ENCODE measurements at regions not wholly inside any gene's neighbourhood (a gene's known extent, or its start where the extent isn't known, plus 50 kb on each side); places are given as distances from the start of the nearest gene placed in this dataset.
"Not testable (repeated sequence)": the region's sequence is repeated elsewhere in the genome, so short reads cannot be mapped to it uniquely, and the experiment has no call there.

DNA sequence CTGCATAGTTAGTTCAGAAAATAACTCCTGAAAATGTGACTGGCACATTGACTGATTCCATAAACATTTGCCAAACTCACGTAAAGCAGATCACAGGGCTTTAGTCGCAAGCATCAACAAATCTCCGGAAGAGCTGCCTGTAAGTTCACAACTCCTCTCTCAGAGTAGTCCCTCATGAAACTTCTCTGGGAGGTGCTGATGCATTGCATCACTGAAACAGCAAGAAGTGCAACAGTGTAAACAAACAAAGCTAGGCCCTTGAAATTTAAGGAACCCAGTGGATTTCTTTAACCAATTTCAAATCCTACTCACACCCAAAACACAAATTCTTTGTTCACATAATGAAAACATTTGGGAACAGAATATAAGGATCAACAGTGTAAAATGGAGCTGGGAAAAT, 1691.7 kb upstream of the FLRT2 start:
- DNase-seq (ENCODE audit: low spot score) (no peak), ATAC-seq (no peak)

DNA sequence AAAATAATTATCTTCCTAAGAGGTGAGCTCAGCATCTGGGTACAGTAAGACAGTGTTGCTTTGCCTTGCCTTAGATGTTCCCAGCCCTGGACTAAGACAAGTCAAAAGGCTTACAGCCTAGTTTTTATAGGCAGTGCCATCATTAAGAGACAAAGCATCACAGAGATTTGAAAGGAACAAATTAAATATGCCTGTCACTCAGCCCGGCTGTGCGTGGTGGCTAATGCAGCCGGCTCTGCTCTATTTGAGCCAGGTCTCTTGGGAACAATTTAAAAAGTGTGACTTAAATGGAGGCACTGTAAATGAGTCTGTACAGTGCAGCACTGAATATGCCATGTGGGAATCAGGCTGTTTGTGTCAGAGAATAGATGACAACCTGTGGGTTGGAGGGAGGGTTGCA, 1687.4 kb upstream of the FLRT2 start:
- ATAC-seq: no peak

DNA sequence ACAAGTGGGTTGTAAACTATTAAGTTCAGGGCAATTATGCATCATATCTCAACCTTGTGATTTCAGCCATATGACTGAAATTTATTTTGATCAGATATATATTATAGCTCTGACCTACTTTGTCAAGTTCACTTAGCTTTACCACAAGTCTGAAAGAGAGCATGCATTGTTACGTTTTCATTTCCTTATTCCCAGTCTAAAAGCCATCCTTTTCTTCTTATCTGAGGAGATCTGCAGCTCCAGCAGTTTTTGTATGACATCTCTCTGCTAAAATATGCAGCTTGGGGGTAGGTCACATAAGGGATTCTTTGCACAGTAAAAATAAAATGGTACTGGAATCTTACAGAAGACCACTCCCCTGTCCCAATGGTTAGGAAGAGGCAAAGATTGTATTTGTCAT, 1682.8 kb upstream of the FLRT2 start:
- no peak for ATAC-seq
- no peak for DNase-seq (ENCODE audit: low spot score)

More for the DNA sequence above, 1687.4 kb upstream of the FLRT2 start:
- no peak for DNase-seq (ENCODE audit: low spot score)

DNA sequence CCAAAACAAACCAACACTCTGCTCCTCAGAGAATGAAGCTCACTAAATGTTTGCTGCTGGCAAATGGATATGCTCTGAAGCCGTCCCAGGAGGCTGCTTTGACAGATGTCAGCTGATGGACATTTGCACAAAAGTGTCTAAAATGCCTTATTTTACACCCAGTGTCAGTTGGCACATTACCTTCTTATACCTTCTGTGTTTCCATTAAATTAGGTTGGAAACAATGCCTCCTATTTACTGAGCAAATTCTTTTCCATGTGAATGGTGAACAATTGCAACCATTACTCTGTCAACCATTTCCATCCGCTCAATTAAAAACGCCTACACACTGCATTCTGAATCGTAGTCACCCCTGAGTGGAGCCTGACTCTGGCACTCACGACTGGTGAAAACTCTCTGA, 1679.9 kb upstream of the FLRT2 start:
- ATAC-seq: no peak
- DNase-seq (ENCODE audit: low spot score): no peak

DNA sequence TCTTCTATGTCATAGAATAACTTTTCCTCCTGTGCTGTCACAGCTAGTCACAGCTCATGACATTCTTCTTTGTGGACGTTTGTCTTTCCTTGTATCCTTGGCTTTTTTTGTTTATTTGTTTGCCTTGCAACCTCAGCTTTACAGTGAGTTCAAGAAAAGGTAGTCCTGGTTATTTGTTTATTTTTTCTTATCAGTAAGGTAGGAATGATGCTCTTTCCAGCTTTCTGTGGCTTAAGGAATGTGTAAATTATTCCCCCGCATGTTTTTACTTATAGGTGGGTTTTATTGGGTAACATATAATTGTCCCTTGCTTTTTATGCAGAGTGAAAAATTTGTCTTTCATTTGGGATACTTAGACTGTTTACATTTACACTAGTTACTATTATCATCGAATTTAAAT, 1673.6 kb upstream of the FLRT2 start:
- no peak for DNase-seq (ENCODE audit: low spot score)

DNA sequence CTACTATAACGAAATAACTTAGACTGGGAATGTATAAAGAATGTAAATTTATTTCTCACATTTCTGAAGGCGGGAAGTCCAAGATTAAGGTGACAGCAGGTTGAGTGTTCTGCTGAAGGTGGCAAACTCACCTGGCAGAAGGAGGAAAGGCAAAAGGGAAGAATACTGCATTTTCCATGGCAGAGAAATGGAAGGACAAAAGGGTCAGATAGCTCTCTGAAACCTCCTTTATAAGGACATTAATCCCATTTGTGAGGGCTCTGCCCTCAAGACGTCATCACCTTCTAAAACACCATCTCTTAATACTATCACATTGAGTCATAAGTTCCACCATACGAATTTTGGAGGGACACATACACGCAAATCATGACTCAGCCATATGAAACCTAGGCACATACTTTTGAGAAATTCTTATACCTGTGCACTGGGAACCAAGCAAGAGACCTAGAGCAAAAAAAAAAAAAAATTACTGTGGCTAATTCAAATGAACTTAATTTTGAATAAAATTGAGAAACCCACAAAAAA, 1669.3 kb upstream of the FLRT2 start:
- DNase-seq (ENCODE audit: low spot score): no peak
- no peak for ATAC-seq

More for the DNA sequence above, 1673.6 kb upstream of the FLRT2 start:
- ATAC-seq: no peak

DNA sequence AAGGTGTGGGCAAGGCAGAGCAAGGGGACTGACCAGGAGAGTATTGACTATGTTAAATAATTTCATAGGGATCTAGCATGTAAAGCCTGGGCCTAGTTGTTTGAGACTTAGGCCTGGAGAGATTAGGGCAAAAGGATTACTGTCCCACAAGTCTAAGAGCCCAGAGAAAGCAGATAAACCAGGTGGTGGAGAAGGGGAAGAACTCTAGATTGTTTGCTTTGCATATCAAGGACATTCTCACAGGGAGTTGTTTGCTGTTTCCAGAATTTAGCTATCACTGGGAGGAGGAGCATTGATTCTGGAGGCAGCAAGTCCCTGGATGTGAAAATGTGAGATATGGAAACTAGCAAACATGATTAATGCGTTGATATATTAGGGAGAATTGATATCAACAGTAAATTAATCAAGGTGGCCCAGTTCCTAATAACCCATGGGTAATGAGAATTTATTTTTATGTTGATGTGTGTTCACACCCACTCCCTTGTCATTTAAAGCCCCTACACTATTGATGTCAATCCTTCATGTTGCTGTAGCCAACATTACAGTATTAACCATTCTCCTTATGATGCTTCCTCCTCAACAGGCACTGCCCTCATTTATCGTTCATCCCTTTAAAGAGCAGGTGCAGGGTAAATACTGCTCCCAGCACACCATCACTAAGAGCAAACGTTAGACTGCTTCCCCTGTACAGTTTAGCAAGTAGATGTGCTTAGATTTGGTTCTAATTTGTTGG, 1666.7 kb upstream of the FLRT2 start:
- DNase-seq (ENCODE audit: low spot score): no peak
- ATAC-seq: no peak

DNA sequence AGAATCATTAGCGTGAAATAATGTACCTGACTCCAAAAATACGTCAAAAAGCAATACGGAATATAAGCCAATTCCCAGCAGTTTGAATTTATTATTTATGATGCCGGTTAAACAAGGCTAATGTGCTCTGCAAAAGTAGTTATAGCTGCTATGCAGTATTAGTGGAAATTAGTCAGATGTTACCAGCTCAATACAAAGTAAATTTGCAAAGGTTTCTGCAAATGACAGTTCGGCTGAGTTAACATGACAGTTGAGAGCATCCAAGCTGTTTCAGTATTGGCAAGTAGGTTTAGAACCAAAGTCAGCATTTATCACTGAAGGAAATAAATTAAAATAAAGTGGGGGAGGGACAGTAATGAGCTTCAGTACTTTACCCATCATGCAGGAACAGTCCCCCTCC, 1665.8 kb upstream of the FLRT2 start:
- ATAC-seq (no peak), DNase-seq (ENCODE audit: low spot score) (no peak)

DNA sequence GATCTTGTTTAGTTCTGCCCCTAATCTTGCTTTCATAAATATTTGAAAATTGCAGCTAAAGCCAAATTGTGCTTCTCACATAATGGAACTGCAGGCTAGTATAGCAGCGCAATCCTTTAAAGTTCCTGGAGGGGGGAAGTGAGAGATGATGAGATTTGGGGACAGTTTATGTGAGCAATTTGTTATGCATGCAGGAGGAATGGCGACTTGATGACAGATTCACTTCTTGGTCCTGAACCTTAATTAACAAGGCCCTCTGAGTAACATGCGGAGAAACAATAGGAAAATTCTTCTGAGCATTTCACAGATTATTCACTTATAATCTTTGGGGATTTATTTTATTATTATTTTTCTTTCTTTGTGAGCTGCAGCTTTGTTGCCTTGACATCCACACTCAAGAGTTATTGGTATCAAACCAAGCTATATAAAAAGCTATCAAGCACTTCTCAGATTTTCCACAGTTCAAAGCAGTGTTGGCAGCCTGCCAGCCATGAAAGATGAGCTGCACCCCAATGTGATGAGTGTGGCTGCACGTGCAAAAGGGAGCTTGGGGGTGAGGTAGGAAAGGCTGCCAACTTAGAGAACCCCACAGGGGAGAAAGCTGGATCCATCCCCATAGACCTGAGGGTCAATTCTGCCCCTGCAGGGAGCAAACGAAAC, 1662.2 kb upstream of the FLRT2 start:
- ATAC-seq (no peak), DNase-seq (ENCODE audit: low spot score) (no peak)

DNA sequence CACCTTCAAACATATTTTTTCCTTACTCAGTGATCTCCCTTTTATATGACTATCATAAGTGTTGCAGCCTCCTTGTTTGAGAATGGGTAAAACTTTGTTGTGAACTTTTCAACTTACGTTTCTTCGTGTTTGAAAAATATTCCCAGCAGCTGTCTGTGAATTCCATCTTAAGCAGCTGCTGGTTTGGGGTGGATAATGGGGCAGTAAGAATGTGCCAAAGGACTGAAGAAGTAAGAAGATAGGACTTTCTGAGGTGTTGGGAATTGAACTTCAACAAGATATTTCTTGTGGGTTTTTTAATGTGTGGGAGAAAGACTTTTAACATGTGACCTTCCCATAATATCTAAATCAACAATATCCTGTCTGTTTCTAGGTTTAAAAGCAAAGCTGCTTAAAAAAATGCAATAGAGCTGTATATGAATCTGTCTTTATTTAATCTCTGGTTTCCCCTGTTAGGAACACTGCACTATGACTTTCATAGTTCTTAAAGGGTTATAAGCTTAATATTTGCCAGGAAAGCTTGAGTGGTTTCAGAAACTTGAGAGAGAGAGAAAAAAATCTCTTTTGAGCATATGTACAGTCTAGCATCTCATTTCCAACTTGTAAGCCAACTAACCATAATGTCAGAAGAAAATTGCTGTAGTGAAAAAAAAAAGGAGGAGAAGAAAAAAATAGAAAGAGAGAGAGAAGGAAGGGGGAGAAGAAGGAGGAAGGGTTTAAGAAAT, 1659.2 kb upstream of the FLRT2 start:
- no peak for ATAC-seq
- DNase-seq (ENCODE audit: low spot score): no peak

DNA sequence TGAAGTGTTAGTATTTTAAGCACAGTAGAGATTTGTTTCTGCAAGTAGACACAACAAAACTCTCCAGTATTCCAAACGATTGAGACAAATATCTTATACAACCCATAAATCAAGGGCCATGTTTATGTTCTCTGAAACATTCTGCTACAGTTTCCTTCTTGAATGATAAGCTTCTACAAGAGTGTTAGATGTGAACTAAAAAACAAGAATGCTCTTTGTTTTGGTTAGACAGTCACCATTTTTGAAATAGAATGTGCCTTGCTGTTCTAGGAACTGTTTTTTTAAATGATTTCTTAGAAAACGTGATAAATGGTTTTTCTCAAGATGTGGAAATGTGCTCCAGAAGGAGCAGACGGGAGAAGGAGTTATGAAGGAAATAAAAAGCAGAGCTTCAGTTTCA, 1656.3 kb upstream of the FLRT2 start:
- DNase-seq (ENCODE audit: low spot score) (no peak), ATAC-seq (no peak)

DNA sequence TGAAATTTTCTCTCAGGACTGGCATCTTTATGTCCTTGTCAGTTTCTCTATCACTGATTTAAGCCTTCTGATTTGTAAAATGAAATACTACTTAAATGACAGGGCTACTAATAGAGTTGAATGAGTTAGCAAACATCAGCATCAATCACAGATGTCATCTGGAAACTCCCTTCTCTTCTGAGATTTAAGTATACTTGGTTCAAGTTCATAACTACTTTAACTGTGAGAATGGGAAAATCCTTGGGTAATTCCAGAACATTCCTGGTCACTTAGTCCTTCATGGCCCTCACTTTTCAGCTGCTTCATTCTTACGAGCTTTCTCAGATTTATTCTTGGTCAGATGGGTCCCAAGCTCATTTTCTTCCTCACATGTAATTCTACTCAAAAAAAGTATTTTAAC, 1655.3 kb upstream of the FLRT2 start:
- ATAC-seq: no peak
- no peak for DNase-seq (ENCODE audit: low spot score)

DNA sequence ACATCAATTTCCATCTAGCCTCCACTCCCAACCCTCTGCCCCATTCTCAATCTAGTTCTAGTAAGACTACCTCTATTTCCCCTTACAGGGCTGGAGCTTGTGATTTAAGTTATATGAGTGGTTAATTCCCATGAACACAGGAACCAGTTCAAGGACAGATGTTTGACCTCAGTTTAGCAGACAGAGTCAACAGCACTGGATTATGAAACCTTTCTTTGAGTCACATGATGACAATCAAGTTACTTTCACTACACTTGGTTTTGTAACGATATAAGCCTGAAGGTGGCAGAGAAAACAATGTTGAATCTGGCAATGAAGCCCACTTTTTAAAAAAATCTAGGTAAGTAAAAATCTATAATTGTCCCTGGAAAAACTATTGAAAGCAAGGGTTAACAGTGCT, 1646.2 kb upstream of the FLRT2 start:
- DNase-seq (ENCODE audit: low spot score): no peak
- ATAC-seq: peak; percentile 47

DNA sequence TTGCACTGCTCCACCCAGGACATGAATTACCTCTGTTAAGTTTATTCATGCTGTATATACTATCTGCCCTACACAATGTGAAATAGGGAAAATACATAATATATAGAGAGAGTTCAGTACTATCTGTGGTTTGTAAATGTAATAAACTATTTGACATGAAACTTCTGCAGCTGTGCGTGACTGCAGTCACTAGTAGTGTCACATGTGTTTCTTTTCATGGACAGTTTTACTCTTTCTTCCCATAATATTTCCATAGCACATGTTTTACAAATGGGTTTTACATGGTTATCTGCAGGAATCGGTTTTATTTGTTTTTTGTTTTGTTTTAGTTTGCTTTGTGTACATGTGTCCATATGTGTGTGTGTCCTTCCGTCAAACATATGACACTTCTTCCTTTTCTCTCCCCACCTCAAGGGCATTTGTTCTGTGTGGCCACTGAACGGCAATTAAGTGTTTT, 1644.1 kb upstream of the FLRT2 start:
- ATAC-seq (no peak), DNase-seq (ENCODE audit: low spot score) (no peak)

DNA sequence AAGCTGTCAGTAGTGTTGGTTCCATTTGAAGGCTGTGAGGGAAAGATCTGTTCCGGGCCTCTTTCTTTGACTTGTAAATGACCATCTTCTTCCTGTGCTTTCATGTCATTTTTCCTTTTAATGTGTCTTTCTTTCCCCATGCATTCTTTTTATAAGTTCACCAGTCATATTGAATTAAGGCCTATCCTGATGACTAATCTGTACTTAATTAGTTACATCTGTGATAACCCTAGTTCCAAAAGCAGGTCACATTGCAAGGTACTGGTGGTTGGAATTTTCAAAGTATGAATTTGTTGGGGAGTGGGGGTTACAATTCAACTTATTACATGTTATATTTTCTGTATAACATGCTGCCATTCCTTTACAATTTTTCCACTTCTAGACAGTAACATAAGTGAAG, 1642.1 kb upstream of the FLRT2 start:
- ATAC-seq: no peak
- DNase-seq (ENCODE audit: low spot score): no peak

DNA sequence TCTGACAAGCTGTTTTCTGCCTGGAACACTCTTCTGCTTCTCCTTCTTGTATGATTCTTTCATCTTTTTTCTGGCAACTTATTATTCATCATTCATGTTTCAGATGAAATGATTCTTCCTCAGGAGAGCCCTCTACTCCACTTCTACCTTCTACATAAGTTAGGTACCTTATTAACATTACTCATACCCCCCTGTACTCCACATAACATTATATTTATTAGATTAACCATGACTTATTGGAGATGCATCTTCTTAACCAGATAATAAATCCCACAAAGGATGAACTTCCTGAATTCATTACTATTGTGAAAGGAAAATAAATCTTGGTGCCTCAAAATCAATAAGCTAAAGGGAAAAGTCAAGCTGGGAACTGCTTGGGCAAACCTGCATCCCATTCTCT, 1636.5 kb upstream of the FLRT2 start:
- ATAC-seq (no peak), DNase-seq (ENCODE audit: low spot score) (no peak)

DNA sequence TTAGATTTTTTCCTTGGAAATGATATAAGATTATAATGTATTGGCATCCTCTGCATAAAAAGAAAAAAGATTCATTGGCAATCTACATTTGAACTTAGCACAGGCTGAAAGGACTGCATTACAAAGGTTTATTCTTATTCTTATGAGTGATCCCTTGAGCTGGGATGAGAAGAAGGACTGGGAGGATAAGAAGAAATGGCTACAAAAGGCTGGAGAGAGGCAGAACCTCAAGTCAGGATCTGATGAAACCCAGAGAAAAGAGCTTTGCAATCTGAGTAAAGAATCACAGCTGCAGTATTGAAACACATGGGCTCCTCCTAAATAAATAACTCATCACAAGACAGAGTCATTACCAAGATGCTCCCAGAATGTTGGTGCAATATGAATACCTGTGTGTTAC, 1635.4 kb upstream of the FLRT2 start:
- ATAC-seq (no peak), DNase-seq (ENCODE audit: low spot score) (no peak)

DNA sequence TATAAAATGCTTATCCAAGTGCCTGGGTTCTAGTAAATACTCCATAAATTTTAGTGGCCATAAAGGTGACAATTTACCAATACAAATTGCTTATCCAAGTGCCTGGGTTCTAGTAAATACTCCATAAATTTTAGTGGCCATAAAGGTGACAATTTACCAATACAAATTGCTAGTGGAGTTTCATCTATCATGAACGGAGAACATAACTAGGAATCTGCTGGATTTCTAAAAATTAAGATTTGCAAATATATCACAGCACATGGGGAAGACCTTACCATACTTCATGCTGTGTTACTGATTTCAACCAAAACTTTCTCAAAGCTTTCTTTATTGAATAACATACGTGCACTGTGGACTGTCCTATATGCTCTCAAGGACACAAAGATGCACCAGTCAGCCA, 1631.4 kb upstream of the FLRT2 start:
- ATAC-seq; DNase-seq (ENCODE audit: low spot score): not testable (repeated sequence)

DNA sequence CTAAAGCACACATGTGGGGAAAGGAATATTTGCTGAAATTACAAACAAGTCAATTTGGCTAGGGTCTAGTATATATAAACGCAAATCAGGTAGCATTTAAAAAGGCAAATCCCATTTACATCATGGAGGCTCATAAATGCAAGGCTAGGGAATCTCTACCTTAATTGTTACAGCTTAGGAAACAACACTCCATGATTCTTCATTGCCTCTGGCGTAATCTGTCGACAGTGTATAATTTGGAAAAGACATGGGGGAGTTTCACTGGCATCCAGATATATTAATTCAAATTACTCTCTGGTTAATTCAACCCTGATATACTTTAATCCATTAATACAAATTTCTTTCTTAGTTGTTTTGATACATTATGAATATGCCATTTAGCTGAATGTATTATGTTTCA, 1630.2 kb upstream of the FLRT2 start:
- no peak for ATAC-seq
- DNase-seq (ENCODE audit: low spot score): no peak

DNA sequence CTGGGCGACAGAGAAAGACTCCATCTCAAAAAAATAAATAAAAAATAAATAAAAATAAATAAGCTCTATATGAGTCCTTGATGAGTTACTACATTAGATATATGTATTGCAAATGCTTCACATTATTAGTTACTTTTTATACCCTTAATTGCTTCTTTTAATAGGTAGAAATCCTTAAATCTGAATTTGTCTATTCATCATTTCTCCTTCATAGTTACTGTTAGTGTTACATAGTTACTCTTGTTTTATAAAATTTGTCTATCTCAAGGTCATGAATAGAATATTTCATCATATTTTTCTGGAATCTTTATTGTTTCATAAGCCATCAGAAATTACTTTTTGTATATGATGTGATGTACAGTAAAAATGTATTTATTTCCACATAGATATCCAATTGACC, 1624.8 kb upstream of the FLRT2 start:
- DNase-seq (ENCODE audit: low spot score) (no peak), ATAC-seq (no peak)

DNA sequence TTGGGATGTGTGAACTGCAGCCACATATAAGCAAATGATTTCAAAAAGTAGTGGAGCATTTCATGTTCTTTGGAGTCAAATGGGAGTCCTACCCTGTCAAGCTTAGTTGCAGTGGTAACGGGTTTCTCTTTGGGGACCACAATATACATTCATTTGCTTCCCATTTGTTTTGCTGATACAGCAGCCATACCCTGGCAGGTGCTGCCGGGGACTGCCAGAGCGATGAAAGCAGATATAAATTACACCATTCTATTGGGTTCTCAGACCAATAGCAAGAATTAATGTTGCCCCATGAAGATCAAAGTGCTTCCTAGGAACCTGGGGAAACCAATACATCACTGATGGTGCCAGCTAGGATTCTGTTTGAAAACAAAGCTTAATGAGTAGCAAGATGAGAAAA, 1621.5 kb upstream of the FLRT2 start:
- DNase-seq (ENCODE audit: low spot score): no peak
- no peak for ATAC-seq

DNA sequence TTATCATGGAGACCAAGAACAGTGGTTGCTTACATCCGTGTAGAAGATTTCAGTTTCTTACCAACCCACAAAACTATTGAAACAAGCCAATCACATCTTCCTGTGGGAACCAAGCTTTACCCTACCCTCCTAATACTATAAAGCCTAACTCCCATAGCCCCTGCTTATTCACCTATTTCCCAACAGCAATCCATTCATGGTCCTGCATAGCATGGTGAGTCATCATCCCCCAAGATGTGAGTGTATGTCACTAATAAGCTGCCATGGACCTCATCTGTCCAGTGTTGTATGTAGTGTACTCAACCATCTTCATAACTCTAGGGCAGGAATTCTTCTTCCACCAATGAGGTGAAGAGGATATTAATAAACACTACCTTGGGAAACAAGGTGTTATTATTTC, 1620.4 kb upstream of the FLRT2 start:
- DNase-seq (ENCODE audit: low spot score): no peak

More for the DNA sequence above, 1620.4 kb upstream of the FLRT2 start:
- ATAC-seq: no peak
